CD1c-positive myeloid dendritic cell (primary cell): ENCODE measurements at regions not wholly inside any gene's neighbourhood (a gene's known extent, or its start where the extent isn't known, plus 50 kb on each side); places are given as distances from the start of the nearest gene placed in this dataset.

Experiments
- DNase-seq: peaks from one replicate; pipeline ENCODE4 v3.0.0-alpha.2; 2016; ENCODE audit errors: extremely low spot score

GRCh38 chr2:81734981-81735380 is 1430.4 kb upstream of the LRRTM1 start:
- DNase-seq: no peak

- DNase-seq: no peak
Observed at GRCh38 chr2:81714817-81715216, 1410.3 kb upstream of the LRRTM1 start.

- no peak for DNase-seq
Observed at GRCh38 chr2:81706856-81707255, 1402.3 kb upstream of the LRRTM1 start.

- DNase-seq: no peak
Observed at GRCh38 chr2:81703831-81704230, 1399.3 kb upstream of the LRRTM1 start.

- no peak for DNase-seq
Observed at GRCh38 chr2:81692566-81692965, 1388.0 kb upstream of the LRRTM1 start.

GRCh38 chr2:81675641-81676040 is 1371.1 kb upstream of the LRRTM1 start:
- no peak for DNase-seq

GRCh38 chr2:81672923-81673322 is 1368.4 kb upstream of the LRRTM1 start:
- DNase-seq: no peak

- DNase-seq: no peak
Observed at GRCh38 chr2:81672516-81672915, 1368.0 kb upstream of the LRRTM1 start.

- DNase-seq: no peak
Observed at GRCh38 chr2:81670885-81671284, 1366.3 kb upstream of the LRRTM1 start.

GRCh38 chr2:81661081-81661480 is 1356.5 kb upstream of the LRRTM1 start:
- DNase-seq: no peak

- no peak for DNase-seq
Observed at GRCh38 chr2:81658227-81658626, 1353.7 kb upstream of the LRRTM1 start.

GRCh38 chr2:81650048-81650971 is 1345.8 kb upstream of the LRRTM1 start:
- DNase-seq: no peak

- DNase-seq: no peak
Observed at GRCh38 chr2:81648806-81649205, 1344.3 kb upstream of the LRRTM1 start.

- DNase-seq: no peak
Observed at GRCh38 chr2:81648370-81648769, 1343.8 kb upstream of the LRRTM1 start.

- no peak for DNase-seq
Observed at GRCh38 chr2:81647715-81648230, 1343.2 kb upstream of the LRRTM1 start.

- DNase-seq: peak; percentile 26
Observed at GRCh38 chr2:81645745-81646301, 1341.3 kb upstream of the LRRTM1 start.

- no peak for DNase-seq
Observed at GRCh38 chr2:81644189-81644588, 1339.6 kb upstream of the LRRTM1 start.

GRCh38 chr2:81624825-81625224 is 1320.3 kb upstream of the LRRTM1 start:
- no peak for DNase-seq

GRCh38 chr2:81600088-81600487 is 1295.5 kb upstream of the LRRTM1 start:
- DNase-seq: no peak

GRCh38 chr2:81598453-81598852 is 1293.9 kb upstream of the LRRTM1 start:
- DNase-seq: no peak

- no peak for DNase-seq
Observed at GRCh38 chr2:81589406-81589805, 1284.9 kb upstream of the LRRTM1 start.

- no peak for DNase-seq
Observed at GRCh38 chr2:81583311-81584108, 1279.0 kb upstream of the LRRTM1 start.
